HG03571 (cell line): ENCODE measurements at regions not wholly inside any gene's neighbourhood (a gene's known extent, or its start where the extent isn't known, plus 50 kb on each side); places are given as distances from the start of the nearest gene placed in this dataset.

ENCODE experiments used
- ATAC-seq: cut with Tn5 transposase; IDR thresholded peaks from one replicate; pipeline ENCODE4 v1.9.1; 2021; ENCODE audit not compliant: unreplicated experiment

DNA sequence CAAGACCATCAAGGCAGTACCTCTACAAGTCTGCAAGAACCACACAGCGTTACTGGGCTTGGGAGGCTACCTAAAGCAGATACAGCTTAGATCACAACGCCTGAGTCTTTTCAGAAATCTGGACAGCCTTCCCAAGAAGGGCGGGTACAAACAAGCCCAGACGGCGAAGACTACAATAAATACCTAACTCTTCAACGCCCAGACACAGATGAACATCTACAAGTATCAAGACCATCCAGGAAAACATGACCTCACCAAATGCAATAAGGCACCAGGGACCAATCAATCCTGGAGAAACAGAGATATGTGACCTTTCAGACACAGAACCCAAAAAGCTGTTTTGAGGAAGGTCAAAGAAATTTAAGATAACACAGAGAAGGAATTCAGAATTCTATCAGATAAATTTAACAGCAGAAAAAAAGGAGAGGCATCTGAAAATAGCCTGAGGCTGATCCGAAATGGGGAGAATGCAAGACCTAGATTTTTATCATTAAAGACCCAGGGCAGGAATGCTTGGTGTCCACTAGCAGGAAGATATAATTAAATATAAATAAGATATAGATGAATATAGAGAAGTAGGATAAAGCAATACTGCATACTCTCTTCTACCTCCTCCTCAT is 131.7 kb upstream of the COL21A1 start:
- ATAC-seq = no peak

DNA sequence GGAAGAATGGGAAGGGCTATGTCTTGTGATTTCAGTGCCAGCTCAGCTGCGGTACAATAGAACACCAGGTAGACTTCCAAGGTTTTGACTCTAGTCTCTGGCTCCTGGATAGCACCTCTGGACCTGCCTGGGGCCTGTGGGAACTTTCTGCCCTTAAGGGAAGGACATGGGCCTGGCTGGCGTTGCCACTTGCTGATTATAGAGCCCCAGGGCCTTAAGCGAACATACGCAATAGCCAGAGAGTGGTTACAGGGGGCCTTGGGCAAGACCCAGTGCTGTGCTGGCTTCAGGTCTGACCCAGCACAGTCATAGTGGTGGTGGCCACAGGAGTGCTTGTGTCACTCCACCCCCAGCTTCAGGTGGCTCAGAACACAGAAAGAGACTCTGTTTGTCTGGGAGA is 131.1 kb upstream of the COL21A1 start:
- no peak for ATAC-seq

DNA sequence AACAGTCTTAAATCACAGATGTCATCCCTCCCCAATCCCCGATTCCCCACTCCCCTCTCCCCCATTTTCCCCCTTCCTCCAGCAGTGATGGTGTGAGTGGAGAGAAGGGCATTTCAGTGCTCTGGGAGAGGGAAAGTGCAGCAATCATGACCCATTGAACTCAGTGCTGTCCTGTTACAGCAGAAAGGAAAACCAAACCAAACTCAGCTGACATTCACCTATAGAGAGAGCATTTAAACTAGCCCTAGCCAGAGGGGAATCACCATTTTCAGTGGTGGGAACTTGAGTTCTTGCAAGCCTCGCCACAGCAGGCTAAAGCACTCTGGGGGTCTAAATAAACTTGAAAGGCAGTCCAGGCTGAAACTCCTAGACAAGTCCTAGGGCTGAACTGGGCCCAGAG is 129.9 kb upstream of the COL21A1 start:
- ATAC-seq = no peak

DNA sequence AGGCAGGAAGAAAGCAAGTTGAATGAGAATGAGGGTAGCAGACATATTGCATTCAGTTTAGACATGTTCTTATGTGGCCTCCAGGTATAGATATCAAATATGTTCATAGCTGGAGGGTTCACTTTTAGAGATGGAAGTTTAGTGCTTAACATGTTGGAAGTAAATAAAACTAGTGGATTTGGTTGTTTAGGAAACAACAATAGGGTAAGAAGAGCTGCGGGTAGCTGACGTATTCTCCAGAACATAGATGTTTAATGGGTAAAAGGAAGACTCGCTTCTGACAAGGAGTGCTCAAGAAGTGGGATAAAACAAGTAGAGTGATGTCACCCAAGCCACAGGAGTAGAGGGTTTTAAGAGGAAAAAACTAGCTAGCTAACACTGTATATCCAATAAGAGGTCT is 128.4 kb upstream of the COL21A1 start:
- no peak for ATAC-seq

DNA sequence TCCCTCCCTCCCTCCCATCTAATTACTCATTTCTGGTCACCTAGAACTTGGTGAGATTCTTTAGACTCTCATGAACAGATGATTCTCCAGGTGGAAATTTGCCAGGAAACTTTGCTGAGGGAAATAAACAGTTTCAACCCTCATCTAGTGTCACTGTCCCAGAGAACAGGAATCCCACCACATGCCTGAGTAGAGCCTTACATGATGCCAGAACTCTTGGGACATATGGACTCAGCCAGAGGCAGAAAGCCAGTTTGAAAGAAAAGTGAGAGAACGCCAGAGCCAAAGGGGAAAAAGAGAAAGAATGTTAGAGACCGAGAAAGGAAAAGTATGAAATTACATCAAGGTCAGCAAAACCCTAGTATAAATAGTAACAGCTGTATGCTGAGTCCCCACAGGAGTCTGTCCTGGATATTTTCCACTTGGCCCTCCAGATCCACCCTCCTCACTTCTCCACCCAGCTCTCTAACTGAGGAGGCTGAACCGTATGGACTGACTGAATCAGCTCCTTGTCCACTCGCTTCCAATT is 127.5 kb upstream of the COL21A1 start:
- no peak for ATAC-seq

DNA sequence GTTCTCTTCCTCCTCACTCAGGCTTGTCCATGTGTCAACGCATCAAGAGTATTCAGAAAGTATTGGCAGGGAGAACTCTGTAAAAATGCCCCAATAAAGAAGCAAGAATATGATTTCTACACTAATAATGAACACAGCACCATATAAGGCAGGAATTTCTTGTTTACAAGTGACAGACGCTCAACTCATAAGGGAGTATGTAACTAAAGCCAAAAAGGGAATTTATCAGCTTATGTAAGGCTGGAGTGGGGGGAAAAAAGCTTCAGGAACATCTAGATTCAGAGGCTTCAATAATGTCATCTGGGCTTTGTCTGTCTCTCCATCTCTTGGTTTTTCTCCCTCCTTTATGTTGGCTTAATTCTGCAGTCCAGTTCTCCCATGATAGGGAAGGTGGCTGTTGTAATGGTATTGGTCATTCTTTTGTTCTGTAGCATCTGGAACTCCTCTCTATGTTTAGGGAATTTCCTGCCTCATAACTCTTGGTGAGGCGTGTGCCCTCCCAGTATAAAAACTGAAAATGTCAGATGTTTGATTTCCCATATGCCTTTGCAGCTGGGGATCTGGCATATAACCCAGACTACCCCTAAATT is 125.1 kb upstream of the COL21A1 start:
- no peak for ATAC-seq

DNA sequence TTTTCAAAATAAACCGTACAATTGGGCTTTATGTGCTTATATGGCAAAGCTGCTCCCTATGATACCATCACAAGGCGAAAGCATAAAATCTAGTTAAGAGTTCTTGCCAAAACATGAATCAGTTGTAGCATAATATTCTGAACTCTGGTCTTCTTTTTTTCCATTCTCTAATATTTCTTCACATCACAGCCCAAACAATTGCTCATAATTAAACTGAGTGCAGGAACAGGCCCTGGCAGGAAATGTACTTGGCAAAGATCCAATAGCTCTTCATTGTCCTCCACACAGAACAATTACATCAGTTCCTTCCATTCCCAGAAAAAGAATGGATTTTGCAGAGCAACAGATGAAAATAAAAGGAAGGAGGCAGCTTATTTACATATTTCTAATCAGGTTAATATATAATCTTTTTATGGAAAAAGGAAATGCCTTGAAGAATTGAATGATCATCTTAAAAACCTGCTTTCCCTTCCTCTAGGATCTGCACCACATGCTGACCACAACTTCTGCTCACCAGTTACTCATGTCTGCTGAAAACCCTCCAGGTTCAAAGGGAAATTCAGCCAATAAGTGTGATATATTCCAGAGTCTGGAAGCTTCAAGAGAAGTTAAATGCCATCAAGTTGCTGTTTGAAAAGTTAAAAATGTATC is 123.3 kb upstream of the COL21A1 start:
- peak; percentile 92 for ATAC-seq

DNA sequence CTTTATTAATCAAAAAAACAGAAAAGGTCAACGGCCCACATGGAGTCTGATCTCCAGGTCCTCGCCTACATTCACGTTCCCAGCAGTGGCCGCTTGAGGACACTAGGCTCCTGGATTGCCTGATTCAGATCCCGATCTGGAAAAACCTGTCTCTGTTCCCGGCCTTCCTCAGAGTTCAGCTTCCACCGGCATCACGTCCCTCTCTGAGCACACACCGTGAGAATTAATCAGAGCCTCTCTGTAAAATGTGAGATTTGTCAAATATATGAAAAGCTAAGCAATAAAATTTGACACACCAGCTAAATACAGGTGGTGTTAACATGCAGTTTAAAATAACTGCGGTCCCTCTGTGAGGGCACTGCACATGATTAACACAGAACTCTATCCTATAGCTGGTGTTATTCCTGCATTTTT is 122.8 kb upstream of the COL21A1 start:
- ATAC-seq = no peak

DNA sequence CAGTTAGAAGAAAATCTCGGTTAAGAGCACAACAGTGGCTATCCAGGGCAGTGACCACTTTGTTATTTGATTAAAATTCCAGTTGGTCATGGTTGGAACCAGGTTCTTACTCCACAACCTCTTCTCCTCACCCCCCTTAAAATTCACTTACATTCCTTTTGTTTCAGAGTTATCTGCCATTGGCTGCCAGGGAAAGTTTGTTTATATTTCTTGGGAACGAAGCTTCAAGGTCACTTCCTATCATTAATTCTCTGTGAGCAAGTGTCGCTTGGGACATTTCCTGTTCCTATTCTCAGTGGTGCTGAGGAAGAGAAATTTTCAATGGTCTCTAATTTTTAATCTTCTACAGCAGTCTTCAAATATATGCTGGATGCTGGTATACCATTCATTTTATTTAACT is 121.1 kb upstream of the COL21A1 start:
- no peak for ATAC-seq

DNA sequence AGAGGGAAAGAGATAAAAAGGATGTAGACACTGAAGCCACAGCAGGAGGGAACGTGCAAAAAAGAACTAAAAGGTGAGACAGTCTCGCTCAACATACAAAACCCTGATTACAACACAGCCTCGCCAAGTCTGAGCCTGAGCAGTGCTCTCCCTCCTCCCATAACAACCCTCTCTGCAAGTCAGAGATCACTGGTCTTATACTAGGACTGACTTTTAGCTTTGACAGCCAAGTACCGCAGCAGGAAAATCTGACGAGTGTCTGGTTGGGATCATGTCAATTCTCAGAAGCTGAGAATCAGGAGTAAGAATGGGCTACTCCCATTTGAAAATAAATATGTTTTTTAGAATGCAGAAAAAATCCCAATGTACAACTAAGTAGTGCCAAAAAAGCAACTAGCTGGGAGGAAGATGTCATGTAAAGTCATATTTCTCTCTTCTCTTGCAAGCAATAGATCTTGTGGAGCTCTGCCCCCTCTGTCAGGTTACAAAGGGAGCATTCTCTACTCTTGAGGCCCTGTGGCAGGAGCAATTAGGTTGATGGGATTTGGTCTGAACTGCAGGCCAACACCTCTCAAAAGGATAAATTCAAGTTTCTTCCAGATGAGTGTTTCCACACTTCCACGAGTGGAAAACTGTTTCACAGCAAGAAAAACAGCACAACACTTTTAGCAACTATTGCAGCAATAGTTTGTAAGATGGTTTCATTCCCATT is 118.9 kb upstream of the COL21A1 start:
- ATAC-seq = no peak

DNA sequence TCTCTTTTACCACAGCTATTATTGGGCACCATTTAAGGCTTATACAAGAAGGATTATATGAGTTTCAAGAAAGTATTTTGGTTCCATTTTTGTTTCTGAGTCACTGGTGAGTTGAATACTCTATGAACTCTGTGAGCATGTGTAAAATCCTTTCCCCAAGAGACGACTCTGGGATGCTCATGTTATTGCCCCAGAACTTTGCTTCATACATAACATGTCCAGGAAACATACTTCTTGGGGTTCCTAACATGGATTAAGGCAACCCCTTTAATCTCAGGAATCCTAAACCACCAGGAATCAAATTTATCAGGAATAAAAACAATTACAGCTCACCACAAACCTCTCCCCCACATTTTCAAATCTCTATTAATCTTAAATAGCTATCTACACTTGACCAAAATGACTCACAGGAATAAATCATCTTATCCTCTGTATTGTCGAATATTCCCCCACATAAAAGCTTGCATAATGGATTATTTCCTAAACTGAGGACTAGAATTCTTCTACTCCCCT is 117.5 kb upstream of the COL21A1 start:
- no peak for ATAC-seq

DNA sequence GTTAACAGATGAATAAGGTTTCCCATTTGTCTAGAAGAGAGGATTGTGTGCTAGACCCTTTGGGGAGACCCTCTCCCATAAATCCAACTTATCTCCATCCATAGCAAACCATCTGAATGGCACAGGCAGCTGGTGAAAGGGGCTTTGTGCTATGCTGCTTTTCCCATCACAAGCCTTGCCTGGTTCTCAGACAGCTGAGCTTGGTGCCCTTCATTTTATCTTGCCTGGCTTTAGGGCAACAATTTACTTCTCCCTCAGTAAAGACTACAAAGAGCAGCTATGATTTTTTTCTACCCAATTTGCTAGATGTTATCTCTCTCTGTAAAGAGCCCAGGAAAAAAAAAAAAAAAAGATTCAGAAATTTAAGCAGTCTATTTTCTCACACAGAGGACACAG is 117.0 kb upstream of the COL21A1 start:
- ATAC-seq = no peak

DNA sequence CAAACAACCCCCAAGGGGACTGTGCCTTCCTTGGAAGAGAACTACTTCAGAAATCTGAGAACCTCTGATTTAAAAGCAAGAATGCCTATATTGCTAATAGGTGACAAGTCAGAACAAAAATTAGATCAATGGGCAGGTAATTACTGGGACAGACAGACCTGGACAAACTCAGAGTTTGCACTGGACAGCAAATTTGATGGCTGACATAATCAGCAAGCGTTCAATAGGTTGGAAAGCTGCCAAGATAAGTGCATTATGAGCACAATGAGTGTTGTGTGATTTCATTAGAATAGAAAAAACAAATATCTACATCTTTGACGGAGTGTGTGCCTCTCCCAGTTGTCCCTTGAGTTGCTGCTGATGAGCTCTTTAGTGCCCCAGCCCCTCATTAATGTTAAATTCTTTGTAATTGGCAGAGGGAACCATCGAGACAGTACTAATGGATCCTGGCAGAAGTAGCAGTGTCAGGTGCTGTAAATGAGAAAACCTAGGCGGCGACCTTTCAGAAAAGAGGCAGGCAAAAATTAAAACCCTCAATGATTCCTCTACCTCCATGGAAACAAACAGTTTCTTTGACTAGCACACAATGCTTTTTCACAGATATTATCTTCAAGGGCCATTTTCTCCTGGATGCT is 116.5 kb upstream of the COL21A1 start:
- ATAC-seq = no peak

DNA sequence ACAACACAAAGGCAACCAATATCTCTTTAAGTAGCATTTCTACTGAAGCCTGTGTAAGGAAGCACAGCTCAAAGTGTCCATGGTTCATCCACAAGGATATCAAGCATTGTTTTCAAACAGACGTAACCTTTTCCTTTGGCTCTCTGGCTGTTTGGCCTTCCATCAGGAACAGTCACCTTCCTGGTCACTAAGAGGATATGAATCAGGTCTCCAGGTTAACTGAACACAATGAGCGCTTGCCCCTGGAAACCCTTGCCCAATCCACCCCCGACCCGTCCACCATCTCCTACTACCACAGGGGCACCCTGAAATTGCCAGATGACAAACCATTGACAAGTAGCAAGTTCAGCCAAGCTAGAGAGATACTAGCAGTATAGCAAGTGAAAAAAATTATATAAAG is 114.4 kb upstream of the COL21A1 start:
- ATAC-seq = no peak

DNA sequence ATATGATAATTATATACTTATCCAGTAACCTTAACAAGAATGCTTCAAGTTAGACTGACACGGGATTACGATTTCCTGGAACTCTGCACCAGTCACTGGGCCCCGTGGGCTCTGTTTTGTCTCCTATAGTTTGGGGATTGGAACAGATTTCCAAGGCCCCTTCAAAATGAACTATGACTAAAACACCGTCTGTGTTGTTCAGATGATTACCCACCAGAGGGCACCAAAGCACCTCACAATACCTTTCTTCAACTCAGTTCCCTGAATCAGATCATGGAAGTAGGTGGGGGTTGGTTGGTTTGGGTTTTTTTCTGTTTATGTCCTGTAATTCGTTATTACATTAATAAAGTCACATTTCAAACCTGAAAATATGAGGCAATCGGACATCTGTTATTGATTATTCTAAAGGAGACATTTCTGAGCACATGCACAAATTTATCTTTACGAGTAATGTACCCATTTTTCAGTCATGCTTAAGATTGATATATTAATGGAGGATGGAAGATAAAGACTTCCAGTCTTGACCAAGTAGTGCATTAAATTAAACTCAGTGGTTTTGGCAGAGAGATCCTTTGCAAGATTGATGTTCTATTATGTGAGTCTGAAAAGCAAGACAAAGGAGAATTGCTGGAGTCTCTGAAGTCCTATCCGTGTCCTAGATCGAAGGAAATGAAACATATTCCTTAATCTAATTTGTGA is 112.0 kb upstream of the COL21A1 start:
- ATAC-seq = peak; percentile 64

DNA sequence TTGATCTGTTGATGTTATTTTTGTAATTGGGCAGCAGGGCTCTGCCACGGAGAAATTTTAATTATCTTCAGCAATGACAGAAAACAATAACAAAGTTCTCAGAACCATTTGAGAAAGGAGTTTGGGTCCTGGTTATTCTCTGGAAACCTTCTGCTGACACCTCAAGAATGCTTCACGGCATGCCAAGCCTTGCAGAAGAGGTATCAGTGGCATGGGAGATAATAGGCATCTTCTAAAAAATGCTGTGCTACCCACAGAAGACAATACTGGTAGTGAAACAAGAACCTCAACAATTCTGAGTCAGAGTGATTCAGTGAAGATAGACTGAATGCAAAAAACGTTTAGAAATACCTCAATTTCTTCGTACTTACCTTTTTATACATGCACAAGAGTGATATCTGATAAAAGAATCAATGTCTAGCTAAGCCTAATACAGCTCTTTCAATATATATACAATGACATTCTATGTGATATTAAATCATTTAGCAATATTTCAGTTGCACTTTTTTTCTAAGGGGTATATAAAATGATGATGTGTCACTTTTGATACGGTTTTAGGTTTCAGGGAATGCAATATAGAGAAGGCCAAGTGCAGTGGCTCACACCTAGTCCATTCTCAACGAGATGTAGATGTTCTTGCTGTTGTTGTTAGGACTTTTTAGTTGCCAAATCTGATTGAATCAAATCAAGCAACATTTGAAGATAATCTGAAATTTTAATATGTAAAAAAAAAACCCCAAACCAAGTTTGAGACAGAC is 110.4 kb upstream of the COL21A1 start:
- ATAC-seq = no peak

DNA sequence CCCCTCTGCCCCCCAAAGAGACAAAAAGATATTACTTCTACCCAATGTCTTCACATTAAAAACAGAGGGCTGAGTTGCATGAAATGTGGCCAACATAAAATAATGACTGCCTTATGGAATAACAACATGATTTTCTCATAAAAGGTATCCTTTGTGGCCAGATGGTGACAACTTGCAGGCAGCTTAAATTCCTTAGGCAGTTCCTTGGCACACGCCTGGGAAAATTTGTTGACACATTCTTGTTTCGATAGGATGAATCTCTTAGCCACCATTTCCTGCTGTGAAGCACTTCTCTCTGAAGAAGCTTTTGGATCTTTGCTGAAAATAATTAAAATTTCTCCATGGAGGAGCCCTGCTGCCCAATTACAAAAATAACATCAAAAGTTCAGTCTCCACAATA is 109.0 kb upstream of the COL21A1 start:
- ATAC-seq = no peak

DNA sequence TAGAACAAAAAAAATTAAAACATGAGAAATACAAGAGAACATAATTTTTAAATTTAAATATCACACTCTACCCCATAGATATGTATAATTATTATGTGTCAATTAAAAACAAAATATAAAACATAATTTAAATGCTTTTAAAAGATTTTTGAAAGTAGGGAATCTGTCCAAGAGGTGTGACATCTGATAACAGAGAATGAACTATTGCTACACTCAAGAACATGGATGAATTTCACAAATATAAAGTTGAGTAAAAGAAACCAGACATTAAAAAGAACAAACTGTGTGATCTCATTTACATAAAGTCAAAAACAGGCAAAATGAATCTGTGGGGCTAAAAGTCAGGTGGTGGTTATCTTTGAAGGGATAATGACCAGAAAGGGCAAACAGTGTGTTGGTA is 106.5 kb upstream of the COL21A1 start:
- no peak for ATAC-seq

DNA sequence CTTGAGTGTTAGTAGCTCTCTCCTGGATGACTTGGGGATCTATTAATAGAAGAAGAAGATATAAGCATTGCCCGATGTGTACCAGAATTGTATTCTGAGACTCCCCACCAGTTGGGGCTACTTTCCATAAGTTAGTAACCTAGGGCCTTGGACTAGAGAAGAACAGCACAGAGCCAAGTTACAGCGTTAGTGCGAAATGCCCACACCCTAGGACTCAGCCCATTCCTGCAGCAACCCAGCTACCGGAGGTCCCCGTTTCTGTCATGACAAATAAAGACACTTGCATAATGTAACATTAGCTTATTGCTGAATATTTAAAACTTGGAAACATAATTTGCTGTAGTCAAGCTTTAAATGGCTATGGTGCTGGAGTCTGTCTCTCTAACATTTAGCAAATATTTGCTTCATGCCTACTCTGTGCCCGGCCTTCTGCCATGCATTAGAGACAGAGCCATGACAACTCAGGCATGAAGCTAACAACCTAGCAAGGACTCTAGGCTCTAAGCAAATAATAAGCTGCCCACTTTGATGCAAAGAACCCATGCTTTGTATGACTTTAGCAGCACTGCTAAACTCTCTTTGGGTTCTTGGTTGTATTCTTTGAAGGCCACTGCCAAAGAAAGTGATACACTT is 103.4 kb upstream of the COL21A1 start:
- ATAC-seq = no peak
